Vagina (tissue), 2 donors: ENCODE measurements at regions not wholly inside any gene's neighbourhood (a gene's known extent, or its start where the extent isn't known, plus 50 kb on each side); places are given as distances from the start of the nearest gene placed in this dataset.

Experiments
- POLR2A ChIP-seq, 2 donors: fragments of 450-650 bp; IDR thresholded peaks; one replicate each; pipeline ENCODE4 v1.6.1; 2017; ENCODE audit warnings: antibody characterized with exemption in 2 of 2, mild to moderate bottlenecking in 2 of 2, moderate library complexity in 2 of 2
- TF ChIP-seq, protein P1 (sequence below), 3 experiments: fragments of 450-650 bp in 2 of 3; fragments of 200-600 bp in 1 of 3; sonication (generic) in 1 of 3; IDR thresholded peaks; one replicate each; pipeline ENCODE4 v1.5.1; 2017 to 2019; ENCODE audit warnings: antibody characterized with exemption in 3 of 3, mild to moderate bottlenecking in 2 of 3, moderate library complexity in 2 of 3

DNA sequence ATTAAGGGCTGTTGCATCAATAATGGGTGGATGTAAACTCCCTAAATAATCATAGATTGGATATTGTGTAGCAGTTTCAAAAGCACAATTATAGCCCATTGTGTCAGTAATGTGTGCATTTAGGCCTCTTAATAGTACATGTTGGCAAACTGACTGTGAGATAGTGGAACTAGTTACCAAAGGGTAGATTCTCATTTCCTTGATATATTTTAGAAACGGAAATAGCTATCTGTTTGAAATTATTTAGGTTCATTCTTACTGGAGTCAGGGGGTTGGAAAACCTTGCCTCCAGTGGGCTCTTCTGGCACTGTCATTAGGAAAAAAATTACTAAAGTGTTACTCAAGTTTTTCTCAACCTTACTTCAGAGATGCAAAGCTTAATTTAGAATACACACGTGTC lies 1074.9 kb downstream of the PCDH17 start:
- TF ChIP-seq, protein P1, sequence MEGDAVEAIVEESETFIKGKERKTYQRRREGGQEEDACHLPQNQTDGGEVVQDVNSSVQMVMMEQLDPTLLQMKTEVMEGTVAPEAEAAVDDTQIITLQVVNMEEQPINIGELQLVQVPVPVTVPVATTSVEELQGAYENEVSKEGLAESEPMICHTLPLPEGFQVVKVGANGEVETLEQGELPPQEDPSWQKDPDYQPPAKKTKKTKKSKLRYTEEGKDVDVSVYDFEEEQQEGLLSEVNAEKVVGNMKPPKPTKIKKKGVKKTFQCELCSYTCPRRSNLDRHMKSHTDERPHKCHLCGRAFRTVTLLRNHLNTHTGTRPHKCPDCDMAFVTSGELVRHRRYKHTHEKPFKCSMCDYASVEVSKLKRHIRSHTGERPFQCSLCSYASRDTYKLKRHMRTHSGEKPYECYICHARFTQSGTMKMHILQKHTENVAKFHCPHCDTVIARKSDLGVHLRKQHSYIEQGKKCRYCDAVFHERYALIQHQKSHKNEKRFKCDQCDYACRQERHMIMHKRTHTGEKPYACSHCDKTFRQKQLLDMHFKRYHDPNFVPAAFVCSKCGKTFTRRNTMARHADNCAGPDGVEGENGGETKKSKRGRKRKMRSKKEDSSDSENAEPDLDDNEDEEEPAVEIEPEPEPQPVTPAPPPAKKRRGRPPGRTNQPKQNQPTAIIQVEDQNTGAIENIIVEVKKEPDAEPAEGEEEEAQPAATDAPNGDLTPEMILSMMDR (IDR thresholded peaks at IDR 0.05) = no peak
- no peak for TF ChIP-seq POLR2A (IDR thresholded peaks at IDR 0.05)
